HCT116 (cell line): ENCODE measurements at regions not wholly inside any gene's neighbourhood (a gene's known extent, or its start where the extent isn't known, plus 50 kb on each side); places are given as distances from the start of the nearest gene placed in this dataset.

Experiments used
- ATAC-seq: fragments of 200-7000 bp; cut with Tn5 transposase; 2 replicates; pipeline ENCODE4 v1.9.1; 2020; ENCODE audit warnings: mild to moderate bottlenecking, moderate library complexity
- BruUV-seq: library from RNA; stranded (reverse); fragments of 400-500 nt; replicated peaks from 2 replicates; lab custom pipeline; 2021; lab: Mats Ljungman, UMichigan
- CTCF ChIA-PET: fragments of 300-600 bp; sonication (Branson Sonifier 250); formaldehyde crosslinking; loops from one replicate; lab custom pipeline; 2021; ENCODE audit warnings: antibody characterized with exemption; lab: Charles Lee
- POLR2A ChIA-PET: fragments of 300-600, 350-600 bp; sonication (Branson Sonifier 250); formaldehyde crosslinking; loops from one replicate; lab custom pipeline; 2021; ENCODE audit warnings: antibody characterized with exemption; lab: Charles Lee
- RAD21 ChIA-PET, 2 experiments: fragments of 300-600 bp; sonication (Branson Sonifier 250); formaldehyde crosslinking; loops; one replicate each; lab custom pipeline; 2023; ENCODE audit warnings: low total read pairs in 2 of 2; ENCODE audit not compliant: uncharacterized antibody in 2 of 2, unreplicated experiment in 2 of 2, low non-redundant PET in 1 of 2; lab: Charles Lee
- DNase-seq: peaks from one replicate; pipeline ENCODE4 v3.0.0-alpha.2; 2010; ENCODE audit warnings: low read depth, low spot score
- H2AFZ ChIP-seq: fragments of 200-600 bp; shearing (Covaris generic), sonication (generic); 2 replicates; pipeline ENCODE4 v1.6.1; 2017; ENCODE audit warnings: low read depth, mixed run types, mixed read lengths, antibody characterized with exemption, low read length; ENCODE audit not compliant: poor library complexity, severe bottlenecking
- H3K27ac ChIP-seq: 2 replicates; pipeline ENCODE4 v1.5.1; 2012; ENCODE audit warnings: low read depth, low read length
- H3K27me3 ChIP-seq: fragments of 200-600 bp; sonication (generic); 2 replicates; pipeline ENCODE4 v1.6.1; 2016; ENCODE audit warnings: mixed run types, low read length, mixed read lengths; ENCODE audit not compliant: insufficient read depth
- H3K36me3 ChIP-seq, 2 experiments: fragments of 200-500 bp in 1 of 2; fragments of 200-600 bp in 1 of 2; sonication (Bioruptor generic) in 1 of 2; sonication (generic) in 1 of 2; 2 replicates each; pipeline versions ENCODE4 v1.5.1 to v1.6.1; 2014 to 2016; ENCODE audit warnings: low read length in 2 of 2, inconsistent platforms in 1 of 2, mixed read lengths in 1 of 2, mixed run types in 1 of 2; ENCODE audit not compliant: insufficient read depth in 2 of 2, control insufficient read depth in 1 of 2
- H3K4me1 ChIP-seq, 2 experiments: fragments of 200-600 bp in 1 of 2; sonication (generic) in 1 of 2; 2 replicates each; pipeline versions ENCODE4 v1.5.1 to v1.6.1; 2012 to 2017; ENCODE audit warnings: low read length in 2 of 2, inconsistent platforms in 1 of 2, mild to moderate bottlenecking in 1 of 2, mixed read lengths in 1 of 2, mixed run types in 1 of 2, moderate library complexity in 1 of 2; ENCODE audit not compliant: insufficient read depth in 2 of 2, control insufficient read depth in 1 of 2
- H3K4me2 ChIP-seq: fragments of 200-600 bp; sonication (generic); 2 replicates; pipeline ENCODE4 v1.6.1; 2017; ENCODE audit warnings: mixed run types, low read length, mixed read lengths
- H3K4me3 ChIP-seq, 2 experiments: fragments of 200-600 bp in 1 of 2; sonication (generic) in 1 of 2; replicated peaks in 1 of 2; 2 replicates each; pipeline ENCODE4 v1.5.1; 2011 to 2016; ENCODE audit warnings: low read length in 2 of 2, control low read depth in 1 of 2, low read depth in 1 of 2, mild to moderate bottlenecking in 1 of 2, mixed read lengths in 1 of 2, mixed run types in 1 of 2
- H3K79me2 ChIP-seq: fragments of 200-600 bp; sonication (generic); 2 replicates; pipeline ENCODE4 v1.6.1; 2017; ENCODE audit warnings: mild to moderate bottlenecking, mixed run types, low read length, moderate library complexity, mixed read lengths; ENCODE audit not compliant: insufficient read depth
- H3K9ac ChIP-seq: fragments of 200-600 bp; sonication (generic); 2 replicates; pipeline ENCODE4 v1.6.1; 2016; ENCODE audit warnings: low read length, mixed read lengths
- H3K9me2 ChIP-seq: fragments of 200-600 bp; sonication (generic), shearing (Covaris generic); 2 replicates; pipeline ENCODE4 v1.6.1; 2017; ENCODE audit warnings: mixed run types, mild to moderate bottlenecking, moderate library complexity; ENCODE audit not compliant: insufficient read depth
- H3K9me3 ChIP-seq, 2 experiments: fragments of 200-500 bp in 1 of 2; fragments of 200-600 bp in 1 of 2; sonication (Bioruptor generic) in 1 of 2; sonication (generic) in 1 of 2; 2 replicates each; pipeline ENCODE4 v1.6.1; 2014 to 2017; ENCODE audit warnings: low read length in 2 of 2, mixed read lengths in 2 of 2, inconsistent platforms in 1 of 2, low read depth in 1 of 2, mild to moderate bottlenecking in 1 of 2, mixed run types in 1 of 2, moderate library complexity in 1 of 2; ENCODE audit not compliant: control insufficient read depth in 1 of 2, insufficient read depth in 1 of 2
- H4K20me1 ChIP-seq: fragments of 200-600 bp; sonication (generic), shearing (Covaris generic); 2 replicates; pipeline ENCODE4 v1.6.1; 2017; ENCODE audit warnings: mixed run types, mild to moderate bottlenecking, moderate library complexity; ENCODE audit not compliant: insufficient read depth
- CEBPB ChIP-seq: IDR thresholded peaks from 2 replicates; pipeline ENCODE4 v1.6.1; 2012; ENCODE audit warnings: low read depth
- EGR1 ChIP-seq: IDR thresholded peaks from 2 replicates; pipeline ENCODE4 v1.6.1; 2012; ENCODE audit warnings: low read depth
- EZH2 ChIP-seq: fragments of 200-600 bp; sonication (generic); IDR thresholded peaks from 2 replicates; pipeline ENCODE4 v1.6.1; 2017; ENCODE audit warnings: antibody characterized with exemption, mixed run types
- EZH2phosphoT487 ChIP-seq: fragments of 200-600 bp; IDR thresholded peaks from 2 replicates; pipeline ENCODE4 v1.6.1; 2018; ENCODE audit warnings: antibody characterized with exemption, borderline replicate concordance
- FOSL1 ChIP-seq: IDR thresholded peaks from 2 replicates; pipeline ENCODE4 v1.6.1; 2012; ENCODE audit warnings: low read depth
- SP1 ChIP-seq: IDR thresholded peaks from 2 replicates; pipeline ENCODE4 v1.6.1; 2012; ENCODE audit warnings: low read depth
- TCF7L2 ChIP-seq: IDR thresholded peaks from 2 replicates; pipeline ENCODE4 v1.7.0; 2011; ENCODE audit warnings: borderline replicate concordance, inconsistent platforms; ENCODE audit not compliant: insufficient read depth, insufficient read length; ENCODE audit errors: extremely low read depth
- intact Hi-C: fragments of 100-400 bp; cut with micrococcal nuclease; formaldehyde crosslinking; loops from 2 replicates; pipeline ENCODE4 v1.10.0; 2022
- TF ChIP-seq, protein P1 (sequence below): IDR thresholded peaks from 2 replicates; pipeline ENCODE4 v1.6.1; 2011; ENCODE audit warnings: mild to moderate bottlenecking, low read length, moderate library complexity; ENCODE audit not compliant: insufficient replicate concordance; ENCODE audit errors: extremely low read depth

DNA sequence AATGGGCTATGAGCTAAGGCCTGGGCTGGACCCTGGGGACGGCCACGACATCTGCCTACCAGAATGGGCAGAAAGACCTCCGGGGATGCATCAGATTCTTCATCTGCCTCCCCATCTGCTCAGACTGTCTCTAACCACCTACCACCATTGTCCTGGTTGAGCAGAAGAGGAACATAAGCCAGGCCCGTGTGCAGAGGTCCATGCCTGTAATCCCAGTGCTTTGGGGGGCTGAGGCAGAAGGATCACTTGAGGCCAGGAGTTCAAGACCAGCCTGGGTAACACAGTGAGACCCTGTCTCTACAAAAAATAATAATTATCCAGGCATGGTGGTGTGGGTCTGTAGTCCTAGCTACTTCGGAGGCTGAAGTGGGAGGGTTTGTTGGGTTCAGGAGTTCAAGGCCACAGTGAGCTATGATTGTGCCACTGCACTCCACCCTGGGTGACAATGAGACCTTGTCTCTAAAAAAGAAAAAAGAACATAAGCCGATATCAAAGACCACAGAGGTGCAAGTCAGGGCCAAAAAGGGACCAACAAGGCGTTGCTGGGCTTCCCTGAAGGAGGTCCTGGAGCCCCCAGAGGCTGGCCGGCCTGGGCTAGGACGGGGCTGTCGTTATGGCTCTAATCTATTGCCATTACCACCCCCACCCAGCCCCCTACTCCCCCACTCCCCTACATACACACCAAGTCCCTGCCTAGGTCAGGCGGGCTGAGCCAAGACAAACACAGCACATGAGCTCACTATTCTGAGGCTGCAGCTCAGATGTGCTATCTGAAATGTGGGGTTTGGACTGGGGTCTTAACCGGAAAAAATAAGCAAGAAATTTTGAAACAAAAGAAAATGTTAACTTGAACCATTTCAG, 239.2 kb upstream of the RAB4A start:
- RAD21 ChIA-PET = no interaction called here
- TF ChIP-seq, protein P1, sequence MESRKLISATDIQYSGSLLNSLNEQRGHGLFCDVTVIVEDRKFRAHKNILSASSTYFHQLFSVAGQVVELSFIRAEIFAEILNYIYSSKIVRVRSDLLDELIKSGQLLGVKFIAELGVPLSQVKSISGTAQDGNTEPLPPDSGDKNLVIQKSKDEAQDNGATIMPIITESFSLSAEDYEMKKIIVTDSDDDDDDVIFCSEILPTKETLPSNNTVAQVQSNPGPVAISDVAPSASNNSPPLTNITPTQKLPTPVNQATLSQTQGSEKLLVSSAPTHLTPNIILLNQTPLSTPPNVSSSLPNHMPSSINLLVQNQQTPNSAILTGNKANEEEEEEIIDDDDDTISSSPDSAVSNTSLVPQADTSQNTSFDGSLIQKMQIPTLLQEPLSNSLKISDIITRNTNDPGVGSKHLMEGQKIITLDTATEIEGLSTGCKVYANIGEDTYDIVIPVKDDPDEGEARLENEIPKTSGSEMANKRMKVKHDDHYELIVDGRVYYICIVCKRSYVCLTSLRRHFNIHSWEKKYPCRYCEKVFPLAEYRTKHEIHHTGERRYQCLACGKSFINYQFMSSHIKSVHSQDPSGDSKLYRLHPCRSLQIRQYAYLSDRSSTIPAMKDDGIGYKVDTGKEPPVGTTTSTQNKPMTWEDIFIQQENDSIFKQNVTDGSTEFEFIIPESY = no peak
- TF ChIP-seq SP1 (no peak), EZH2phosphoT487 (no peak), FOSL1 (no peak), EGR1 (no peak), CEBPB (no peak), EZH2 (no peak), TCF7L2 (no peak)

More for the DNA sequence above, 239.2 kb upstream of the RAB4A start:
- ChIA-PET POLR2A (no interaction called here), CTCF (no interaction called here)
- H3K27ac ChIP-seq = no peak overlapping the region
- H2AFZ ChIP-seq = no peak overlapping the region
- H3K4me3 ChIP-seq = no peak overlapping the region
- H3K9me2 ChIP-seq = no peaks in the 10 kb centered on the region
- H3K27me3 ChIP-seq = peaks cover 21% of the 10 kb centered on the region; the same call in 1 of the 2 replicates
- H3K9ac ChIP-seq = no peak overlapping the region
- DNase-seq (no peak), ATAC-seq (no peak)
- H3K36me3 ChIP-seq = no peaks in the 10 kb centered on the region
- no peak overlapping the region for H3K4me2 ChIP-seq
- no peaks in the 10 kb centered on the region for H3K9me3 ChIP-seq
- intact Hi-C loops = no loop called here
- no peaks in the 10 kb centered on the region for H4K20me1 ChIP-seq
- no peaks in the 10 kb centered on the region for H3K79me2 ChIP-seq
- BruUV-seq = no TSS peak
- H3K4me1 ChIP-seq = no peaks in the 10 kb centered on the region
